NCI-H748 (cell line): ENCODE measurements at regions not wholly inside any gene's neighbourhood (a gene's known extent, or its start where the extent isn't known, plus 50 kb on each side); places are given as distances from the start of the nearest gene placed in this dataset.

ENCODE experiments used
- DNase-seq: peaks from one replicate; lab custom pipeline; 2025; ENCODE audit not compliant: unreplicated experiment; lab: John Stamatoyannopoulos, UW

DNA sequence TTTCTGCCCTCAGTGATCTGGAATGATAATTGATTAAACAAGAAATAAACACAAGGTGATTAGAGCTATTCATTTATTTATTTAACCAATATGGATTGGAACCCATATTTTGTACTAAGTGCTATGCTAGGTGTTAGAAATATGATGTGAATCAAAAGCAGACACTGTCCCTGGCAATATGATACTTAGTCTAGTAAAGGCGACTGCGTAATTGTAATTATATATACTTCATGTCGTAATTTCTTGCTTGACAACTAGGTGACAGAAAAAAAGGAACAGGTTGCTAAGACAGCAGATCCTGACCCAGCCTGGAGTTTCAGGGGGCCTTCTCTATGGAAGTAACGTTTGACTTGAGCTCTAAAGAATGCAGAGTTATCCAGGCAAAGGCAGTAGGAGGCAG lies 236.5 kb upstream of the F9 start:
- DNase-seq = no peak

DNA sequence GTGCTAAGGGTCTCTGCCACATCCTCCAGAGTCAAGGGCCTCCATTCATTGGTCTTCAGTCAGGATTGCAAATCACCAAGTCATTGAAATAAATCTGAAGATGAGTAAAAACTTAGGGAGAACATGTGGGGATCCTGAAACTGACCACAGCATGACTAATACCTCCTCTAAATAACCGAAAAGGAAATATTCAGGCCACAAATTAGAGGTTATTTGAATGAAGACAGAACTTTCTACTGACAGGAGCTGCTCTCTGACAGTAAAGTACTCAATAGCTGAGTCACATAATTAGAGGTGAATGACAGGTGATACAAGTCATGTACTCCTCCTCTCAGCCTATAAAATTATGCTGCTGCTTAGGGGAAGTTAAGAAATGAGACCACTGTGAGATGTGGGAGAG lies 240.2 kb upstream of the F9 start:
- DNase-seq = no peak

DNA sequence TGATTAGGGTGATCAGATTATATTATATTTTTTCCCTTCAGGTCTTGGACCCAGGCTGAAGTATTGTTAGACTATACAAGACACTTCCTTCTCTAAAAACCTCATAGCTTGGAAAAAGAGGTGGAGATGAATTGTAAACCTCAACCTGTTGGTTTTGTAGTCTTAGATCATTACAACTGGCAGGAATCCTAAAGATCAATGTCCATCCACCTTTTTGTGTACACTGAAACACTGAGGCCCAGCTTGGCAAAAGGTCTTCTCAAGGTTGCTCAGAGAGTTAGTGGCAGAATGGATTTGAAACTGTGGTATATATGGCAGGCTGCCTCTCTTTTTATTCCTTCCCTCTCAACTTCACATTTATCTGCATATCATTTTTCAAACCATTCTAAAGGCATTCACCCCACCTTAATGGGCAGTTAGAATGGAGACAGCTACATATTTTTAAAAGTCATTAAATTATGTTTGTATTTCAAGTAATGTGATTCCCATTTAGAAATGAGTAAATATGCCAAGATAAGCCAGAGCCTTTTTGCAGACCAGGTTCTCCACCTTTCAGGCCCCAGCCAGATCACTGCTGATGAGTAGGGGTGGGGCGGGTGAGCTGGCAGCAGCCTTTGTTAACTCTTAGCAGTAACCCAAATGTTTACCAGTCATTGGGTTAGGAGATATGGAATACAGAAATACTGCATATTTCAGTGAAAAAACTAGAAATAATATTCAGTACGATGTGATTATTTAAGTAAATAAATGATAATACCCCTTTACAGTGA lies 243.2 kb upstream of the F9 start:
- no peak for DNase-seq

DNA sequence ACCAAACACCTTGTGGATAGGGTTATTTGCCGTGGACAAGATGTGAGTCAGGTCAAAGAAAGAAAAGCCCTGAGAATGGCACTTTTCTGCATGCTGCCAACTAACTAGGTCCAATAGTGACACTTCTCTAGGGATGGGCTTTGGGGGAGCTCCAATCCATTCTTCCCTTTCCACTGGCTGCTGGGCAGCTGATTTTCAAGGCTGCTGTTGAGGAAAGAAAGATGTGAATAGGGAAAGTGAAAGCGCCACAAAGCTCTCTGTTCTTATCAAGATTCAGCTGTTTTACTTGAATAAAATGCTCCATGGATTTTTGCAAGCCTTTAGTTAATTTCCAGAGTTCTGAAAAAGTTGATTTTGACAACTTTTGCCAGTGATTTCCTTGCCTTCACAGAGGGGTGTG lies 244.2 kb upstream of the F9 start:
- DNase-seq = no peak

DNA sequence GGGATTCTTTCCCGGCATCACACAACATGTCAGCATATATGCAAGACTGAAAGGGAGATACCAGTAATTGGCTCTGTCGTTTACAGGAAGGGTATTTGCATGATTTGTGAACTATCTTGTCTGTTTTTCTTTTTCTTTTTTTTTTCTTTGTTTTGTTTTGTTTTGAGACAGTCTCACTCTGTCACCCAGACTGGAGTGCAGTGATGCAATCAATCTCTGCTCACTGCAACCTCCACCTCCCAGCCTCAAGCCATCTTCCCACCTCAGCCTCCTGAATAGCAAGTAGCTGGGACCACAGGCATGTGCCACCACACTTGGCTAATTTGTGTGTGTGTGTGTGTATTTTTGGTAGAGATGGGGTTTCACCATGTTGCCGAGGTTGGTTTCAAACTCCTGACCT lies 262.7 kb upstream of the F9 start:
- DNase-seq = no peak

DNA sequence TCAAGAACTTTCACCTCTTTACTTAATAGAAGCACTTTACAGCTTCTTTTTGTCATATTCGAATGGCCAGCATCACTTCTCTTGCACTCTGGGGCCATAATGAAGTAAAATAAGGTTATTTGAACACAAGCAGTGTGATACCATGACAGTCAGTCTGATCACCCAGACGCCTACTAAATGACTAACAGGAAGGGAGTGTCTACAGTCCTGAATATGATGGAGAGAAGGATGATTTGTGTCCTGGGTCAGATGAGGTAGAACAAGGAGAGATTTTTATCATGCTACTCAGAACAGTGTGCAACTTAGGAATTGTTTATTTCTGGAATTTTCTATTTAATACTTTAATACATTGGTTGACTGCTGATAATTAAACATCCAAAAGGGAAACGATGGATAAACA lies 284.2 kb upstream of the F9 start:
- DNase-seq = no peak

DNA sequence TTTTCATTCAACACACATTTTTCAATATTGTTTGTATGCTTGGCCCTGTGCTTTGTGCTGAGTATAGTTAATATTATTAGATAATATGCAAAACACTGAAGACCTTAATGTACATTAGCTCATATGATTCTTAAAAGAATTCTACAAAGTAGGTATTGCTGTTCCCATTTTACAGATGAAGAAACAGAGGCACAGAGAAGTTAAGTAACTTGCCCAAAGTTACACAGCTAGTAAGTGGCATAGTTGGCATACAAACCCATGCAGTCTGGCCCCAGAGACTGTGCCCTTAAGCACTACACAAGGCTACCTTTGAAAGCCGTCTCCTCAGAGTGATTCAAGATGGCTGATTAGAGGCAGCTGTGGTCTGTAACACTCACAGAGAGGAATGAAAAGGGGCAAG lies 293.4 kb upstream of the F9 start:
- DNase-seq = no peak

DNA sequence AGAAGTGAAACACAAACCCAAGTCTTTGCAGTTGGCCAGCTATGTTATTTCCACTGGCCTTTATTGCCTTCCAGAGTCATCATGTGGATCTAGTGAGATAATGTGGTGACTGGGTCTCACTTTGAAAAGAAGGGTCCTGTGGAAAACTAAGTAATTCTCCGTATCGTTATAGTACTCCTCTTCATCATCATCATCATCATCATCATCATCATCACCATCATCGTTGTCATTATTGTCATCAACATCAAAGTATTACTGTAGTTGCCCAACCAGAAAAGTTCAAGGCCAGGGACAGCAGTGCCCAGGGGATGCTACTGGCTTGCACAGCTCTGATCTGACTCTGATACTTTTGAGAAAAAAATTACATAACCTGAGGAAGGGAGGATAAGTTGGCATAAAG lies 295.6 kb upstream of the F9 start:
- DNase-seq = no peak

DNA sequence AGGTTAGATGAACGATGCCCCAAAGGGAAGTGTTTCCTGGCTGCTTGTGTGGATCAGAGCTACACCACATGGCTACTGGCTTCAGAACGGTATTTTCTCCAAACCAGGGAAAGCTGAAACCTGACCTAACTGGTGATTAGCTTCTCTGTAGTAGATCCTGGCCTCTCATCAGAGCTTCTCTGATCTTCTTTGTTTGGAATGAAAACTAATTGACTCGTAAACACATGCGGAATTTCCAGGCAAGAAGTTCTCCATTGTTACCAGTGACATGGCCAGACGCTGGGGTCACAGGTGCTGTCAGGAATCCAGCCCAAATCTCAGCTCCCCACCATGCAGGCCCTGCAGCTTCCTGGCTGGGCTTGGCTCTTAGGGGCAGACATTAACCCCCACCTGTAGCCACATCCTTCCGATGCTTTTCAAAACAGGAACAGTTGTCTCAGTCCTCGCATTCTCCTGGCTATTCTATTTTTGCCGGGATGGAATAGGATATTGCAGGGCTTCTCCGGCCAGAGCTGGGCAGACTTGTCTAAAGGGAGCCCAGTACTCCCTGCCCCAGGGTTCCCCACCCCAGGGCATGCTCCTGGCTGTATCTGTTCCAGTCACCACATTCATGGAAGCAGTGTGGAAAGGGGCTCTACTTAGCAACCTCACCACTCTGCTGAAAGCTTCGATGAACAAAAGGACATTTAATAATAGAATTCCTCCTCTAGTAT lies 305.4 kb upstream of the F9 start:
- peak; percentile 4 for DNase-seq

DNA sequence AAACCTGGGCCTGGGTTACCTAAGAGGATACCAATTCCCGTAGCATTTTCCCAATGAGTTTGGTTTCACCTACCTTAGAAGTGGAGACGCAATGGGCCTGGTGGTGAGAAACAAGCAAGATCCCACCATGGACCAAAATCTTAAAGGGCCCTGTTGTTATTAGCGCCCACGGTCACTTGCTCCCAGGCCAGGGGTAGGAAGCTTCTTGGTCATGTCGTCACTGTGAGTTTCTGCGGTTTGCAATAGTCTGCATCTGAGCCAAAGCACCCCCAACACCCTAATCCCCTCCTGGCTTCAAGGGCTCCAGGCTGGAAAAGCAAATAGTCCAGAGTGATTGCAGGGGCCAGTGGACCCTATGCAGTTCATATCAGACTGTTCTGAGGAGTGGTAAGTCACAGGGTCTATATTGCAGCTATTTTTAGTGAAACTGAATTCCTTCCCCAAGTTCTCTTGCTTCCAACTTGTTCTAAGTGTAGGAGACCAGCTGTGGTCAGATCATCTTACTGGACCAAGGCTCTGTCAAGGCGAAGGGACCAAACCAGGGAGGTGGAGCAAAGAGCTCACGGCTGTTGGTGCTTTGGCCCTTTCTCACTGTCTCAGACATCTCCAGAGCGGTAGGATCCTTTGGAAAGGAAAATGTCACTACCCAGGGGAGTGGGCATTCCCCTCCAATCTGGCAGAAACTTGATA lies 307.9 kb upstream of the F9 start:
- no peak for DNase-seq

DNA sequence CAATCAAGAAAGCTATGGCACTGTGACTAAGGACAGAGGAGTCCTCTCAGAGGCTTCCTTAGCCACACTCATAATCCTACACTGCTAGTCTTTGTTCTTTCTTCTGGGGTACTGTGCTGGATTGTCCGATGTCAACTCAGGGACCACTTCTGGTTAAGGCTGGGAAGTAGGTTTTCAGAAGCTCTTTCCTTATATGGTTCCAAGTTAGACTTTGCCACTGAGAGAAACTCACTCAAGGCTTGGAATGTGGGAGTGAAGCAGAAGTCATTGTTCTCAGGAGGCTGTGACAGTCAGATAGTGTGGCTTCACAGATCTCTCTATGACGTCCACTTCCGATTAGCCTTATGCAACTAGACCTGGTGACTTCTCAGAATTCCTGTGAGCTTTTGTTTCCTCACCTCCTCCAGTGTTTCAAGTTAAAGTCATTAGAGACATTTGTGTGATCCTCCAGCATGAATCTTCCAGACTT lies 317.3 kb upstream of the F9 start:
- no peak for DNase-seq

DNA sequence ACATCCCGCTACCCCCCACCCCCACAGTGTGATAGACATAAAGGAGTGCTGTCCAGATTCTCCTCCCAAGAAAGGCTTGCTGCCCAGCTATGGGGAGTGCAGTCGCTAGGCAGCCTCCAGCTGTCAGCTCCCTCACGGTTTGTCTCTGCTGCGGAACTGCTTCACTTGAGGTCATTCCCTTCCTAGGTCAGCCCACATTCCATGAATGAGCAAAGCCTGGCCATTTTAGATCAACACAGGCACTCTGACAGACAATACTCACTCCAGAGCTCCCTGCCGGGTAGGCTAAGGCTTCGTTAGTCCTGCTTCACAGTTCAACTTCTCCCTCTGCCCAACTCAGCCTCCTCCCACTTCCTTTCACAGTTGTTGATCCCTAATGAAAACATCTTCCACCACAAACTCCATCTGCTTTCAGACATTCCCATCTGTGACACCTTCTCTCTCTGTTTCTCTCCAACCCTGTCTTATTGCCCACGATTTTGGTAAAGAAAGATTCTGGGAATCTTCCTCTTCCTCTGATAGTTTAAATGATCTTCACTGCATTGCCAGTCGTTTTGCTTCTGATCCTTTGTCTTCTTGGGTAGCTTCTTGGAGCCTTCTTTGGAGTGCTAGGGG lies 318.9 kb upstream of the F9 start:
- DNase-seq = no peak

DNA sequence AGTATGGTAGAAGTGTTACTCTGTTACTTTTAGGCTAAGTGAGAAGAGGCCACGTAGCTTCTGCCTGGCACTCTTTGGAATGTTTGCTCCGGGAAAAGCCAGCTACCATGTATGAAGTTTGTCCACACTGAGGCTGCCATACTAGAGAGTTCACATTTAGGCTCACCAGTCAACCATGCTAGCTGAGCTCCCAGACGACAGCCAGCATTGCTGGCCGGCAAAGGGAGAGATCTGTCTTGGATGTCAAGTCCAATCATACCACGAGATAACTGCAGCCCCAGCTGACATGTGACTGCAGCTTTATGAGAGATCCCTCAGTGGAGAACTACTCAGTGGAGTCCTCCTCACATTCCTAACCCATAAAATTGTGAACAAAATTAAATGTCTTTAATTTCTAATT lies 321.2 kb upstream of the F9 start:
- no peak for DNase-seq

DNA sequence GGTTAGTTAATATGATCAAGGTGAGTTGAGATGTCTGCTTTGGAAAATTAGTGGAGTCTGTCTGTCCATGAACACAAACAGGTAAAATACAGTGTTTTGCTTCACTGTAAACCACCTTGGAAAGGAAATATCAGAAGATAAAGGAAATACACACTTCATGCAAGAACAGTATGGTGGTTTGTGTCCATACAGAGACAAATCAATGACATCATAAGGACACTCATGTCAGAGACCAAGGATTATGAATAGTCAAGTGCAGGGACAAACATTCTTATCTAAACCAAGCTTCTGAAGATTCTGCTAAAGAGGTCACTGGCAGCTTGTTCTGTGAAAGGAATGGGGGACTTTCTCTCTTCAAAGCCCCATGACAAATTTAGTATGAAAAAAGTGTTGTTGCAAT lies 322.9 kb upstream of the F9 start:
- no peak for DNase-seq

DNA sequence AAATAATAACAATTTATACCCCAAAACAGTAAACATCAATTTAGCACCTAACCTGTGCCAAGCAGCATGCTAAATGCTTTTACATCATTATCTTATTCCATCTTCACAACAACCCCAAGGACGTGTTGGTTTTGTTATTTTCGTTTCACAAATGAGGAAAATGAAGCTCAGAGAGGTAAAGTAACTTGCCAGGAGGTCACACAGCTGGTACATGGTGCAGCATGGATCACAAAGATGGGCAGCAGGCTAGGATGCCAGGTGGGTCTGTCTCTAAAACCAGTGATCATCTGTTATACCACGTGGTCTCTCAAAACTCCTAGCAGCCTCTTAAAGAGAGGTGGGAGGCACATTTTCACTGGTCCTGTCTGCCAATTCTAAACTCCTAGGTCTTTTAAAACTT lies 323.6 kb upstream of the F9 start:
- no peak for DNase-seq

DNA sequence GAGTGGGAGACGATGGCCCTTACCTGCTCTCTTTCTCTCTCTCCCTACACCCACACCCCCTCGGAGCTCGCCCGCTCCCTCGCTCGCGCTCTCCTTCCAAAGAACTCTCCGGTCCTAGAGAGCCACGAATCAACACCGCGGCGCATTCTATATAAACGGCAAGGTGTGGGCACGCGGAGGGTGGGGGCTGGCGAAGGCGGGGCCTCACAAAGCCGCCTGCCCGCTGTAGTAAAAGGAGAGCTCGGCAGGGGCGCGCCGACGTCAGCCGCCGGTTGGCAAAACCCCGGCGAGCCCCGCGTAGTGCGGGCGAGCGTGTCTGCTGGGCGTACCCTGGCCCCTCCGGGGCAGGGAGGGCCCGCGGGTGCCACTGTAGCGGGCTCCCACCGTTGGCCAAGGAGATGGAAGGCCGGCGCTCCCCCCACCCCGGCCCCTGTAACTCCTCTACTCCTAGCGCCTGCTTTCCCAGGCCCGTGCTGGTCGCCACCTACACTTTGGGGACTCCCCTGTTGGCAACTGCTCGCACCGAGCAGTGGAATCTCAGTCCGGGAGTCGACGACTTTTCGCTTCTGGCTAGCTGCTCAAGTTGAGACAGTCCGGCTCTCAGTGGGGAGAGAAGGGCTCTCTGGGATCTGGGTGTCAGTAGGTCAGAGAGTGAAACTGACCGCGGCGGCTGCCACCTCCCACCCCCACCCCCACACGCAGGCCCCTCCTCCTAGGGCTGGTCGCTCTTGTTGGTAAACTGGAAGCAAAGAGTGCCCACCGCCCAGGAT lies 325.5 kb upstream of the F9 start:
- peak; percentile 78 for DNase-seq

DNA sequence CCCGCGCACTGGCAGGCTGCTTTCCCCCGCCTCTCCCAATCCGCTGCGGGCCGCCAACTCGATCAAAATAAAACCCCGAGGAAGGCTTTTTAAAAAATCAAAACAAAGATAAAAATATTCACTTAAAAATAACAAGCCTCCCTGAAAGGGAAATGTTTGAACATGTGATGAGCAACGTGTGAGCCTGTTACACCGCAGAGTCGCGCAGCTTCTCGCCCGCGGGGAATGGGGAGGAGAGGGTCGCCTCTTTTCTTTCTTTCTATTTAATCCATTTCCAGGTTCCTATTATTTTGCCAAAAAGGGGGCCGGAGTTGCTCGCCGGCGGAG lies 326.0 kb upstream of the F9 start:
- DNase-seq = no peak

DNA sequence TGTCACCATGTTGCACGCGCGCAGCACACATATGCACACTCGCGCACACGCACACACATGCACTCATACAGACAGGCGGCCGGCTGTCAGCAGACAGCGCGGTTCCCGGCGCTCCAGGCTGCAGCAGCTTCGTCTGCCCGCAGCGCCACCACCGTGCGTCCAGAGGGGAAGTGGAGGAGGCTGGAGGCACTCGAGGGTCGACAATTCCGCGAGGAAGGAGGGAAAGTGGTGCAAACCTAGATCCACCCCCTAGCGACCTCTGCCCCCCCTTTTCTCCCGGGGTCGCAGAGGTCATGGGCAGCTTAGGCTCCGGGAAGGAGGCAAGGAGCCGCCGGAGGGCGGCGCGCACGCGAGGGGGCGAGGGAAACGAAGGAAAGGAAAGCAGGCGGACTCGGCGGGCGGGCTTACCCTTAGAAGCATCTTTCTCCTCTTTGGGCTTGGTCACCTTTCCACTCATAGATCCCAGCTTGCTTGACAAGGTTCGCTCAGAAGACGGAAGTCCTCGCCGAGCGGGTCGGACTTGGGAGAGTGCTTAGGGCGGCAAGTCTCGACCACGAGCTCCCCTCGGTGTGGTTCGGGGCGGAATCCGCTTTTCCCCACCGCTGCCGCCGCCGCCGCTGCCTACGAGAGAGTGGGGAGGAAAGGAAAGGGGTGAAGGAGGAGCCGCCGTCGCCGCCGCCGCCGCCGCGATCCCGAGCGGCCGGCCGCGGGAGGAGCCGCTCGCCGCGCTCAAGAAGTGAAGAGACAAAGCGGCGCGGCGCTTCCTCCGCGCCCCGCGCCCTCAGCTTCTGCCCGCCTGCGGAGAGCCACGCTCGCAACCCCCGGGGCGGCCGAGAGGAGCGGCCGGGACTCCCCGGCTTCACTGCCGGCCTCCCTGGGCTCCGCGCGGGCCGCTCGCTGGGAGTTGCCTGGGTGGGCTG lies 326.6 kb upstream of the F9 start:
- DNase-seq = peak; percentile 56

DNA sequence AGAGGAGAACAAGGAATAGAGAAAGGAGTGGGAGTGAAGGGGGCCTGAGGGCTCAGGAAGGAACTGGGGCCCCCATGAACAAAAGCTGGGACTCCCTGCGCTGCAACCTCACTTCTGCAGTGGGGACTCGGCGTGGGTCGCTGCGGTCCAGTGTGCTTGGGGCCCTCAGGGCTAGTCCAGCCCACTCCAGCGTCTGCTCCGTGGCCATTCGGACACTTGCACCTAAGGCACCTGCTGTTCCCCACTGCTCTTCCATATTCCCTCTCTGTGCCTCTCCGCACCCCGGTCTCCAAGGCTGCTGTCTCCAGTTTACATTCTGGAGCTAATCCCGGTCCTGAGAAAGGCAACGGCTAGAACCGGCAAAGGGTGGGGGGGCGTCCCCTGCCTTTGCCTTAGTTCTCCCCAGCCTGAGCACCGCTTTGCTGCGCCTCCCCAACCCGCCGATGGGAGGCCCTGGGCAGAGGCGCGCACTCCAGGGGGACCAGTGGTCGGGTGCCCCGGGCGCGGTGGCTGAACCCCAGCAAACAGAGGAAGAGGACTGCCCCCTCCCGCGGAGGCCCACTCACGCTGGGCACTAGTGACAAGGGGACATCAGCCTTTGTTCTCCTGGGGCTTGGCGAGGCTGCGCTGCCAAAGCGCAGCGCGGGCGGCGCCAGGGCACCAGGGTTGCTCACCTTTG lies 327.7 kb upstream of the F9 start:
- peak; percentile 22 for DNase-seq

DNA sequence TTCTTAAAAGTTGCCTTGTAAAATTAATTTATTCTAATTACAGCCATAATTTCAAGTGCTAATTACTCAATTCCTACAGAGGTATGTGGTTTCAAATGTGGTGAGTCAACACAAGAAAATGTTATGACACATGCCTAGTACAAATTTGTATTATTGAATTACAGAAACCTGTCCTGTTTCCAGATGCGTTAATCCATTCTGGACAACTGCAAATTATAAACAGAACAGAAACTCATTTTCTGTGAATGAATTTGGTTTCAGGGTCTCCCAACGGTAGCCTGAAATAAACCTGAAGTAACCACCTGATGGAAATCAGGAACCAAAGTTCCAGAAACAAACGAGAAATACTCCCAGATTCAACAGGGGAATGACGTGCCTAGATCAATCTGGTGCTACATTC lies 328.6 kb upstream of the F9 start:
- DNase-seq = no peak
